Epidermal melanocyte (primary cell): ENCODE measurements at regions not wholly inside any gene's neighbourhood (a gene's known extent, or its start where the extent isn't known, plus 50 kb on each side); places are given as distances from the start of the nearest gene placed in this dataset.
A peak's percentile ranks its signal among the peaks of the same experiment; 100 is the strongest.
"Not testable (repeated sequence)": the region's sequence is repeated elsewhere in the genome, so short reads cannot be mapped to it uniquely, and the experiment has no call there.

Experiments
- DNase-seq: peaks from one replicate; pipeline ENCODE4 v3.0.0; 2011; ENCODE audit warnings: low spot score; ENCODE audit not compliant: insufficient read length

GRCh38 chrX:149420566-149420965, 84.5 kb downstream of the IDS start:
- not testable (repeated sequence) for DNase-seq

GRCh38 chrX:149398027-149398426, 107.1 kb downstream of the IDS start:
- DNase-seq, result no peak

- no peak for DNase-seq
These were observed 112.2 kb downstream of the IDS start for GRCh38 chrX:149392921-149393320.

- DNase-seq, result no peak
These were observed 121.3 kb downstream of the IDS start for GRCh38 chrX:149383852-149384251.

GRCh38 chrX:149374751-149375150, 130.4 kb downstream of the IDS start:
- DNase-seq, result no peak

GRCh38 chrX:149372866-149373265, 132.2 kb downstream of the IDS start:
- DNase-seq, result no peak

- DNase-seq, result no peak
These were observed 133.1 kb downstream of the IDS start for GRCh38 chrX:149371986-149372385.

GRCh38 chrX:149370097-149370496, 135.0 kb downstream of the IDS start:
- DNase-seq, result no peak

- DNase-seq, result no peak
These were observed 139.6 kb downstream of the IDS start for GRCh38 chrX:149365552-149365951.

GRCh38 chrX:149365061-149365460, 140.0 kb downstream of the IDS start:
- no peak for DNase-seq

GRCh38 chrX:149363965-149364364, 141.1 kb downstream of the IDS start:
- no peak for DNase-seq

GRCh38 chrX:149346306-149346705, 158.8 kb downstream of the IDS start:
- DNase-seq, result no peak

- DNase-seq, result no peak
These were observed 182.8 kb downstream of the IDS start for GRCh38 chrX:149322316-149322715.

GRCh38 chrX:149313871-149314371, 191.2 kb downstream of the IDS start:
- peak; percentile 39 for DNase-seq

GRCh38 chrX:149312988-149313387, 192.1 kb downstream of the IDS start:
- no peak for DNase-seq

GRCh38 chrX:149312097-149312496, 193.0 kb downstream of the IDS start:
- no peak for DNase-seq

- no peak for DNase-seq
These were observed 202.4 kb downstream of the IDS start for GRCh38 chrX:149302705-149303104.

GRCh38 chrX:149298111-149298510, 207.0 kb downstream of the IDS start:
- no peak for DNase-seq

GRCh38 chrX:149296092-149296491, 209.0 kb downstream of the IDS start:
- no peak for DNase-seq

- DNase-seq, result no peak
These were observed 218.2 kb downstream of the IDS start for GRCh38 chrX:149286940-149287349.

GRCh38 chrX:149284616-149285015, 220.5 kb downstream of the IDS start:
- DNase-seq, result no peak

GRCh38 chrX:149283853-149284252, 221.3 kb downstream of the IDS start:
- DNase-seq, result no peak

GRCh38 chrX:149282909-149283308, 222.2 kb downstream of the IDS start:
- no peak for DNase-seq

GRCh38 chrX:149280011-149280410, 225.1 kb downstream of the IDS start:
- no peak for DNase-seq
